ENCODE measurements at regions not wholly inside any gene's neighbourhood (a gene's known extent, or its start where the extent isn't known, plus 50 kb on each side); places are given as distances from the start of the nearest gene placed in this dataset.

- ATAC-seq, result no peak
- Histone ChIP-seq H3K4me3 (no peak overlapping the region), H3K27ac (no peak overlapping the region), H3K27me3 (no peaks in the 10 kb centered on the region), H3K4me1 (no peaks in the 10 kb centered on the region), H3K9me3 (peaks cover 0 to 10% (median 3%) of the 10 kb centered on the region in 3 donors), H3K36me3 (no peaks in the 10 kb centered on the region)
- TF ChIP-seq EP300 (IDR thresholded peaks at IDR 0.05) (no peak), CTCF (IDR thresholded peaks at IDR 0.05) (no peak), POLR2AphosphoS5 (IDR thresholded peaks at IDR 0.05) (no peak), POLR2A (IDR thresholded peaks at IDR 0.05) (no peak)
- WGBS, 2 donors (ENCODE audit: low coverage in 1 of 2), result 66 to 75% methylated on average over 5 of the region's 5 CpGs
Observed at GRCh38 chr2:49840428-49840975, 686.2 kb upstream of the FSHR start.

GRCh38 chr2:49839818-49840217, 685.5 kb upstream of the FSHR start:
- WGBS, 2 donors (ENCODE audit: low coverage in 1 of 2), result 66 to 89% methylated on average over 5 of the region's 5 CpGs
- no peaks in the 10 kb centered on the region for H3K4me1 ChIP-seq

GRCh38 chr2:49837561-49838293, 683.4 kb upstream of the FSHR start:
- Histone ChIP-seq H3K9me3 (no peaks in the 10 kb centered on the region), H3K27ac (no peak overlapping the region), H3K36me3 (no peaks in the 10 kb centered on the region), H3K4me1 (no peaks in the 10 kb centered on the region), H3K4me3 (no peak overlapping the region), H3K27me3 (no peaks in the 10 kb centered on the region)
- 19 to 54% methylated on average over 6 to 7 of the region's 7 CpGs for WGBS, 2 donors (ENCODE audit: low coverage in 1 of 2)
- no peak for ATAC-seq
- no peak for TF ChIP-seq CTCF (IDR thresholded peaks at IDR 0.05)
- no peak for TF ChIP-seq EP300 (IDR thresholded peaks at IDR 0.05)
- no peak for TF ChIP-seq POLR2AphosphoS5 (IDR thresholded peaks at IDR 0.05)
- TF ChIP-seq POLR2A (IDR thresholded peaks at IDR 0.05), result no peak

More at GRCh38 chr2:49839818-49840217, 685.5 kb upstream of the FSHR start:
- H3K4me3 ChIP-seq, result no peak overlapping the region
- no peaks in the 10 kb centered on the region for H3K36me3 ChIP-seq
- H3K27ac ChIP-seq, result no peak overlapping the region
- H3K9me3 ChIP-seq, result peaks cover 0 to 10% (median 3%) of the 10 kb centered on the region in 3 donors
- ATAC-seq, result no peak
- TF ChIP-seq CTCF (IDR thresholded peaks at IDR 0.05) (no peak), POLR2A (IDR thresholded peaks at IDR 0.05) (no peak), EP300 (IDR thresholded peaks at IDR 0.05) (no peak)
- no peaks in the 10 kb centered on the region for H3K27me3 ChIP-seq

GRCh38 chr2:49836017-49836416, 681.7 kb upstream of the FSHR start:
- TF ChIP-seq POLR2AphosphoS5 (IDR thresholded peaks at IDR 0.05) (no peak), CTCF (IDR thresholded peaks at IDR 0.05) (no peak), POLR2A (IDR thresholded peaks at IDR 0.05) (no peak), EP300 (IDR thresholded peaks at IDR 0.05) (no peak)
- Histone ChIP-seq H3K9me3 (no peaks in the 10 kb centered on the region), H3K4me3 (no peak overlapping the region), H3K36me3 (no peaks in the 10 kb centered on the region), H3K27me3 (no peaks in the 10 kb centered on the region), H3K4me1 (peaks cover 0 to 8% (median 0%) of the 10 kb centered on the region in 3 donors), H3K27ac (no peak overlapping the region)
- ATAC-seq, result no peak
- 84 to 89% methylated on average over 3 of the region's 3 CpGs for WGBS, 2 donors (ENCODE audit: low coverage in 1 of 2)

GRCh38 chr2:49834433-49834832, 680.1 kb upstream of the FSHR start:
- H3K27ac ChIP-seq, result no peak overlapping the region
- no peaks in the 10 kb centered on the region for H3K9me3 ChIP-seq
- WGBS, 2 donors (ENCODE audit: low coverage in 1 of 2), result 63 to 67% methylated on average over 1 of the region's 1 CpG
- no peak for ATAC-seq
- H3K4me1 ChIP-seq, result peaks cover 0 to 8% (median 0%) of the 10 kb centered on the region in 3 donors
- no peaks in the 10 kb centered on the region for H3K36me3 ChIP-seq
- no peak overlapping the region for H3K4me3 ChIP-seq
- TF ChIP-seq CTCF (IDR thresholded peaks at IDR 0.05) (no peak), POLR2A (IDR thresholded peaks at IDR 0.05) (no peak), POLR2AphosphoS5 (IDR thresholded peaks at IDR 0.05) (no peak), EP300 (IDR thresholded peaks at IDR 0.05) (no peak)
- H3K27me3 ChIP-seq, result no peaks in the 10 kb centered on the region
